ENCODE measurements at regions not wholly inside any gene's neighbourhood (a gene's known extent, or its start where the extent isn't known, plus 50 kb on each side); places are given as distances from the start of the nearest gene placed in this dataset.

- H3K27ac ChIP-seq, result no peak overlapping the region
- H3K9me3 ChIP-seq (ENCODE audit: low read depth), result no peaks in the 10 kb centered on the region
- DNase-seq (ENCODE audit: low spot score), result no peak
- no peaks in the 10 kb centered on the region for H3K36me3 ChIP-seq (replicated peaks; ENCODE audit: insufficient read depth, low read depth)
- no peak overlapping the region for H2AFZ ChIP-seq
- no peak overlapping the region for H3K4me2 ChIP-seq
- 62% methylated on average over 5 of the region's 5 CpGs for WGBS (ENCODE audit: low lambda C conversion rate, missing lambda C conversion rate)
- no peak for TF ChIP-seq CTCF (IDR thresholded peaks at IDR 0.05; ENCODE audit: poor library complexity)
- no peak for TF ChIP-seq EZH2phosphoT487 (IDR thresholded peaks at IDR 0.05; ENCODE audit: low read depth, severe bottlenecking, unreplicated experiment)
- TF ChIP-seq EZH2 (IDR thresholded peaks at IDR 0.05; ENCODE audit: borderline replicate concordance), result no peak
- H3K27me3 ChIP-seq, result no peaks in the 10 kb centered on the region
- no peak overlapping the region for H3K4me3 ChIP-seq
- no peaks in the 10 kb centered on the region for H3K9me2 ChIP-seq (replicated peaks; ENCODE audit: insufficient read depth)
- no peaks in the 10 kb centered on the region for H3K4me1 ChIP-seq (ENCODE audit: insufficient read depth)
- no peaks in the 10 kb centered on the region for H4K20me1 ChIP-seq (ENCODE audit: insufficient read depth, poor library complexity, severe bottlenecking)
- no peaks in the 10 kb centered on the region for H3K79me2 ChIP-seq
These were observed 97.0 kb upstream of the PAPOLG start for GRCh38 chr2:60659026-60659425.

- no peak overlapping the region for H3K27ac ChIP-seq
- H4K20me1 ChIP-seq (ENCODE audit: insufficient read depth, poor library complexity, severe bottlenecking), result no peaks in the 10 kb centered on the region
- no peaks in the 10 kb centered on the region for H3K4me1 ChIP-seq (ENCODE audit: insufficient read depth)
- TF ChIP-seq EZH2phosphoT487 (IDR thresholded peaks at IDR 0.05; ENCODE audit: low read depth, severe bottlenecking, unreplicated experiment) (no peak), CTCF (IDR thresholded peaks at IDR 0.05; ENCODE audit: poor library complexity) (no peak), EZH2 (IDR thresholded peaks at IDR 0.05; ENCODE audit: borderline replicate concordance) (no peak)
- no peaks in the 10 kb centered on the region for H3K9me3 ChIP-seq (ENCODE audit: low read depth)
- no peak overlapping the region for H2AFZ ChIP-seq
- no peak overlapping the region for H3K4me3 ChIP-seq
- 90% methylated on average over 1 of the region's 1 CpG for WGBS (ENCODE audit: low lambda C conversion rate, missing lambda C conversion rate)
- no peaks in the 10 kb centered on the region for H3K36me3 ChIP-seq (replicated peaks; ENCODE audit: insufficient read depth, low read depth)
- DNase-seq (ENCODE audit: low spot score), result no peak
- H3K27me3 ChIP-seq, result no peaks in the 10 kb centered on the region
- no peaks in the 10 kb centered on the region for H3K9me2 ChIP-seq (replicated peaks; ENCODE audit: insufficient read depth)
- no peak overlapping the region for H3K4me2 ChIP-seq
- H3K79me2 ChIP-seq, result no peaks in the 10 kb centered on the region
These were observed 94.9 kb upstream of the PAPOLG start for GRCh38 chr2:60661073-60661738.

- Histone ChIP-seq H3K9me3 (ENCODE audit: low read depth) (no peaks in the 10 kb centered on the region), H3K9me2 (replicated peaks; ENCODE audit: insufficient read depth) (no peaks in the 10 kb centered on the region)
- TF ChIP-seq EZH2phosphoT487 (IDR thresholded peaks at IDR 0.05; ENCODE audit: low read depth, severe bottlenecking, unreplicated experiment), result no peak
- TF ChIP-seq CTCF (IDR thresholded peaks at IDR 0.05; ENCODE audit: poor library complexity), result no peak
- no peak for TF ChIP-seq EZH2 (IDR thresholded peaks at IDR 0.05; ENCODE audit: borderline replicate concordance)
These were observed 93.3 kb upstream of the PAPOLG start for GRCh38 chr2:60662781-60663180.

More at GRCh38 chr2:60662781-60663180, 93.3 kb upstream of the PAPOLG start:
- Histone ChIP-seq H3K27me3 (no peaks in the 10 kb centered on the region), H2AFZ (no peak overlapping the region), H4K20me1 (ENCODE audit: insufficient read depth, poor library complexity, severe bottlenecking) (no peaks in the 10 kb centered on the region), H3K36me3 (replicated peaks; ENCODE audit: insufficient read depth, low read depth) (no peaks in the 10 kb centered on the region), H3K4me3 (no peak overlapping the region), H3K79me2 (no peaks in the 10 kb centered on the region), H3K27ac (no peak overlapping the region), H3K4me1 (ENCODE audit: insufficient read depth) (no peaks in the 10 kb centered on the region), H3K4me2 (no peak overlapping the region)
- no peak for DNase-seq (ENCODE audit: low spot score)
